HepG2 (cell line): ENCODE measurements at regions not wholly inside any gene's neighbourhood (a gene's known extent, or its start where the extent isn't known, plus 50 kb on each side); places are given as distances from the start of the nearest gene placed in this dataset.

ENCODE experiments used
- ATAC-seq: fragments of 200-7000 bp; cut with Tn5 transposase; 3 replicates; pipeline ENCODE4 v1.9.1; 2020; ENCODE audit warnings: mild to moderate bottlenecking, moderate library complexity
- BruUV-seq: library from RNA; stranded (reverse); fragments of 400-500 nt; replicated peaks from 2 replicates; lab custom pipeline; 2021; lab: Mats Ljungman, UMichigan
- CTCF ChIA-PET: fragments of 300-600 bp; formaldehyde crosslinking; extraction: SDS; loops from one replicate; lab custom pipeline; 2021; ENCODE audit warnings: low total read pairs, inconsistent platforms, low intra/inter-chr PET ratio; lab: Yijun Ruan, JAX
- POLR2A ChIA-PET: fragments of 350-600 bp; sonication (Branson Sonifier 250); formaldehyde crosslinking; loops from one replicate; lab custom pipeline; 2020; ENCODE audit warnings: antibody characterized with exemption, inconsistent platforms; lab: Yijun Ruan, JAX
- DNase-seq: peaks from one replicate; pipeline ENCODE4 v3.0.0-alpha.2; 2015; ENCODE audit warnings: low spot score
- FAIRE-seq: peaks from 3 replicates; lab custom pipeline; 2011; peaks lifted over from hg19 to GRCh38; lab: Jason Lieb, UNC
- H2AFZ ChIP-seq: one replicate; pipeline ENCODE4 v1.6.1; 2011; ENCODE audit warnings: low read length, inconsistent platforms
- H3K27ac ChIP-seq: fragments of 300-600 bp; 3 replicates; pipeline ENCODE4 v1.8.0; 2011; ENCODE audit warnings: mixed run types, mild to moderate bottlenecking, mixed read lengths, low read length, inconsistent platforms; ENCODE audit not compliant: insufficient read depth; ENCODE audit errors: extremely low read length
- H3K27me3 ChIP-seq, 2 experiments: fragments of 200-600 bp in 1 of 2; 2 replicates in 1 of 2; 3 replicates in 1 of 2; pipeline versions ENCODE4 v1.6.0 to v1.8.0; 2011; ENCODE audit warnings: low read length in 2 of 2, mild to moderate bottlenecking in 2 of 2, moderate library complexity in 2 of 2, inconsistent platforms in 1 of 2; ENCODE audit not compliant: insufficient read depth in 2 of 2, control insufficient read depth in 1 of 2
- H3K36me3 ChIP-seq, 2 experiments: fragments of 200-600 bp in 1 of 2; replicated peaks in 1 of 2; 2 replicates in 1 of 2; 3 replicates in 1 of 2; pipeline versions ENCODE4 v1.5.1 to v1.8.0; 2011; ENCODE audit warnings: low read length in 2 of 2, inconsistent platforms in 1 of 2; ENCODE audit not compliant: insufficient read depth in 2 of 2, control insufficient read depth in 1 of 2
- H3K4me1 ChIP-seq: 2 replicates; pipeline ENCODE4 v1.5.1; 2012; ENCODE audit warnings: low read length, inconsistent platforms; ENCODE audit not compliant: insufficient read depth
- H3K4me2 ChIP-seq: 2 replicates; pipeline ENCODE4 v1.6.0; 2011; ENCODE audit warnings: low read depth, low read length, inconsistent platforms
- H3K4me3 ChIP-seq, 3 experiments: fragments of 200-600 bp in 1 of 3; sonication (generic), shearing (Covaris generic) in 1 of 3; replicated peaks in 1 of 3; 2 replicates each; pipeline ENCODE4 v1.5.1; 2011 to 2016; ENCODE audit warnings: low read length in 3 of 3, inconsistent platforms in 2 of 3, low read depth in 2 of 3, mild to moderate bottlenecking in 2 of 3, control low read depth in 1 of 3, mixed read lengths in 1 of 3; ENCODE audit not compliant: insufficient read depth in 1 of 3
- H3K79me2 ChIP-seq: one replicate; pipeline ENCODE4 v1.6.1; 2011; ENCODE audit warnings: low read length, inconsistent platforms; ENCODE audit not compliant: insufficient read depth
- H3K9ac ChIP-seq: 2 replicates; pipeline ENCODE4 v1.6.0; 2011; ENCODE audit warnings: mild to moderate bottlenecking, low read depth, low read length, inconsistent platforms; ENCODE audit not compliant: insufficient read depth
- H3K9me3 ChIP-seq: 2 replicates; pipeline ENCODE4 v1.5.1; 2012; ENCODE audit warnings: mild to moderate bottlenecking, low read length
- H4K20me1 ChIP-seq: 2 replicates; pipeline ENCODE4 v1.6.0; 2011; ENCODE audit warnings: inconsistent platforms, mild to moderate bottlenecking, low read length, moderate library complexity; ENCODE audit not compliant: insufficient read depth
- GMEB1 ChIP-seq: sonication (generic); formaldehyde crosslinking; IDR thresholded peaks from 2 replicates; pipeline ENCODE4 v1.5.1; 2020; ENCODE audit warnings: missing genetic modification reagents, mild to moderate bottlenecking, borderline replicate concordance
- HNF1A ChIP-seq, 2 experiments: sonication (generic) in 1 of 2; formaldehyde crosslinking in 1 of 2; IDR thresholded peaks; 2 replicates each; pipeline versions ENCODE4 v1.4.0 to v1.6.1; 2016 to 2020; ENCODE audit warnings: borderline replicate concordance in 1 of 2, low read depth in 1 of 2, mild to moderate bottlenecking in 1 of 2, missing genetic modification reagents in 1 of 2
- MTF2 ChIP-seq: sonication (generic); formaldehyde crosslinking; IDR thresholded peaks from 2 replicates; pipeline ENCODE4 v1.5.0; 2020; ENCODE audit warnings: missing genetic modification reagents, borderline replicate concordance
- NFKBIZ ChIP-seq: IDR thresholded peaks from 2 replicates; pipeline ENCODE4 v1.6.1; 2018; ENCODE audit warnings: missing genetic modification reagents, missing compliant biosample characterization
- ZNF354B ChIP-seq: sonication (generic); formaldehyde crosslinking; IDR thresholded peaks from 2 replicates; pipeline ENCODE4 v1.8.0; 2022; ENCODE audit warnings: mild to moderate bottlenecking, missing genetic modification reagents
- WGBS: methylation state at CpG from one replicate; pipeline ENCODE4 v1.1.6; 2017; ENCODE audit warnings: low lambda C conversion rate; 5-methylcytosine and 5-hydroxymethylcytosine counted together
- in situ Hi-C: cut with HindIII; loops from 2 replicates; pipeline ENCODE4 v1.10.0; 2017; ENCODE audit warnings: low pct_unique_long_range_greater_than_20kb; ENCODE audit not compliant: extremely low pct_ligation_motif_present
- intact Hi-C: fragments of 100-400 bp; cut with micrococcal nuclease; formaldehyde crosslinking; loops from one replicate; pipeline ENCODE4 v1.10.0; 2022; ENCODE audit not compliant: unreplicated experiment
- TF ChIP-seq, protein P1 (sequence below): sonication (generic); formaldehyde crosslinking; IDR thresholded peaks from 2 replicates; pipeline ENCODE4 v1.9.0; 2021; ENCODE audit warnings: mild to moderate bottlenecking, missing genetic modification reagents

DNA sequence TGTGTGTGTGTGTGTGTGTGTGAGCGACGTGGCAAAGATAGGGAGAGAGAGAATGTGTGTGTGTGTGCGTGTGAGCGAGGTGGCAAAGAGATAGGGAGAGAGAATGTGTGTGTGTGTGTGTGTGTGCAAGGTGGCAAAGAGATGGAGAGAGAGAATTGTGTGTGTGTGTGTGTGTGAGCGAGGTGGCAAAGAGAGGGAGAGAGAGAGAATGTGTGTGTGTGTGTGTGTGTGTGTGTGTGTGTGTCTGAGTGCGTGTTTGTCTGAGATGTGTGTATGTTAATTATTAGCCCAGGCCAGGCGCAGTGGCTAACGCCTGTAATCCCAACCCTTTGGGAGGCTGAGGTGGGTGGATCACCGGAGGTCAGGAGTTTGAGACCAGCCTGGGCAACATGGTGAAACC is 154.6 kb upstream of the RGMA start:
- no peak overlapping the region for H3K4me3 ChIP-seq
- POLR2A ChIA-PET: no interaction called here
- no TSS peak for BruUV-seq
- no peak overlapping the region for H3K4me2 ChIP-seq
- no peak for FAIRE-seq
- CTCF ChIA-PET: no interaction called here
- no peak for DNase-seq
- no peak overlapping the region for H3K27ac ChIP-seq
- H2AFZ ChIP-seq: no peak overlapping the region
- no peaks in the 10 kb centered on the region for H3K9me3 ChIP-seq
- ATAC-seq: no peak
- H3K4me1 ChIP-seq: no peaks in the 10 kb centered on the region
- no peaks in the 10 kb centered on the region for H3K79me2 ChIP-seq
- in situ Hi-C loops: no loop called here
- peak; percentile 50; the same call in 1 of the 2 replicates for TF ChIP-seq HNF1A (IDR thresholded peaks at IDR 0.05; ENCODE audit: low read depth)
- 0 out of 2 replicates have a peak, but pooled peaks have one; percentile 26 for TF ChIP-seq HNF1A (CRISPR knock-in tag; IDR thresholded peaks at IDR 0.05; ENCODE audit: borderline replicate concordance)
- no peak for TF ChIP-seq GMEB1 (CRISPR knock-in tag)
- TF ChIP-seq, protein P1, sequence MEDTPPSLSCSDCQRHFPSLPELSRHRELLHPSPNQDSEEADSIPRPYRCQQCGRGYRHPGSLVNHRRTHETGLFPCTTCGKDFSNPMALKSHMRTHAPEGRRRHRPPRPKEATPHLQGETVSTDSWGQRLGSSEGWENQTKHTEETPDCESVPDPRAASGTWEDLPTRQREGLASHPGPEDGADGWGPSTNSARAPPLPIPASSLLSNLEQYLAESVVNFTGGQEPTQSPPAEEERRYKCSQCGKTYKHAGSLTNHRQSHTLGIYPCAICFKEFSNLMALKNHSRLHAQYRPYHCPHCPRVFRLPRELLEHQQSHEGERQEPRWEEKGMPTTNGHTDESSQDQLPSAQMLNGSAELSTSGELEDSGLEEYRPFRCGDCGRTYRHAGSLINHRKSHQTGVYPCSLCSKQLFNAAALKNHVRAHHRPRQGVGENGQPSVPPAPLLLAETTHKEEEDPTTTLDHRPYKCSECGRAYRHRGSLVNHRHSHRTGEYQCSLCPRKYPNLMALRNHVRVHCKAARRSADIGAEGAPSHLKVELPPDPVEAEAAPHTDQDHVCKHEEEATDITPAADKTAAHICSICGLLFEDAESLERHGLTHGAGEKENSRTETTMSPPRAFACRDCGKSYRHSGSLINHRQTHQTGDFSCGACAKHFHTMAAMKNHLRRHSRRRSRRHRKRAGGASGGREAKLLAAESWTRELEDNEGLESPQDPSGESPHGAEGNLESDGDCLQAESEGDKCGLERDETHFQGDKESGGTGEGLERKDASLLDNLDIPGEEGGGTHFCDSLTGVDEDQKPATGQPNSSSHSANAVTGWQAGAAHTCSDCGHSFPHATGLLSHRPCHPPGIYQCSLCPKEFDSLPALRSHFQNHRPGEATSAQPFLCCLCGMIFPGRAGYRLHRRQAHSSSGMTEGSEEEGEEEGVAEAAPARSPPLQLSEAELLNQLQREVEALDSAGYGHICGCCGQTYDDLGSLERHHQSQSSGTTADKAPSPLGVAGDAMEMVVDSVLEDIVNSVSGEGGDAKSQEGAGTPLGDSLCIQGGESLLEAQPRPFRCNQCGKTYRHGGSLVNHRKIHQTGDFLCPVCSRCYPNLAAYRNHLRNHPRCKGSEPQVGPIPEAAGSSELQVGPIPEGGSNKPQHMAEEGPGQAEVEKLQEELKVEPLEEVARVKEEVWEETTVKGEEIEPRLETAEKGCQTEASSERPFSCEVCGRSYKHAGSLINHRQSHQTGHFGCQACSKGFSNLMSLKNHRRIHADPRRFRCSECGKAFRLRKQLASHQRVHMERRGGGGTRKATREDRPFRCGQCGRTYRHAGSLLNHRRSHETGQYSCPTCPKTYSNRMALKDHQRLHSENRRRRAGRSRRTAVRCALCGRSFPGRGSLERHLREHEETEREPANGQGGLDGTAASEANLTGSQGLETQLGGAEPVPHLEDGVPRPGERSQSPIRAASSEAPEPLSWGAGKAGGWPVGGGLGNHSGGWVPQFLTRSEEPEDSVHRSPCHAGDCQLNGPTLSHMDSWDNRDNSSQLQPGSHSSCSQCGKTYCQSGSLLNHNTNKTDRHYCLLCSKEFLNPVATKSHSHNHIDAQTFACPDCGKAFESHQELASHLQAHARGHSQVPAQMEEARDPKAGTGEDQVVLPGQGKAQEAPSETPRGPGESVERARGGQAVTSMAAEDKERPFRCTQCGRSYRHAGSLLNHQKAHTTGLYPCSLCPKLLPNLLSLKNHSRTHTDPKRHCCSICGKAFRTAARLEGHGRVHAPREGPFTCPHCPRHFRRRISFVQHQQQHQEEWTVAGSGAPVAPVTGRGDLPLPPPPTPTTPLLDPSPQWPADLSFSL (CRISPR knock-in tag): peak; percentile 66
- no peak for TF ChIP-seq ZNF354B (CRISPR knock-in tag)
- TF ChIP-seq MTF2 (CRISPR knock-in tag): no peak
- TF ChIP-seq NFKBIZ (CRISPR knock-in tag): no peak
- no peak overlapping the region for H3K9ac ChIP-seq
- no peaks in the 10 kb centered on the region for H4K20me1 ChIP-seq
- 28% methylated on average over 9 of the region's 9 CpGs for WGBS
- H3K36me3 ChIP-seq: no peaks in the 10 kb centered on the region
- H3K27me3 ChIP-seq: peaks cover 4 to 43% of the 10 kb centered on the region in 2 experiments; a peak in 4 of 5 replicates
- intact Hi-C loops: no loop called here
